ENCODE measurements at regions not wholly inside any gene's neighbourhood (a gene's known extent, or its start where the extent isn't known, plus 50 kb on each side); places are given as distances from the start of the nearest gene placed in this dataset.
"Not testable (repeated sequence)": the region's sequence is repeated elsewhere in the genome, so short reads cannot be mapped to it uniquely, and the experiment has no call there.

DNA sequence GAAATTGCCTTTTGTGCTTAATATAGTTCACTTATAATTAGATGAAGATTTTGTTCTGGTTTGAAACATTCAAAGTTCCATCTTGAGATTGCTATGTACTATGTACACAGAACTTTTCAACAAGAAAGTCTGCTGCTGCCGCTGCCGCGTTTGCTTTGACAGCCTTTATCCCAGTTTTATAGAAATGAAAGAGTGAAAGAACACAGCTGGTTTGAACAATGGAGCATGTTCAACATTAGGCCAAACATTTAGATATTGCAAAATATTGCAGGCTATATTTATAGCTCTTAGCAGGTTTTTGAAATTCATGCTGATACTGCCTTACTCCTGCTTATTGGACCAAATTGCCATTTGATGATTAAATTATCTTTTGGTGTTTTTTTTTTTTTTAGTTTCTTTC is 299.8 kb upstream of the PRKD1 start:
- DNase-seq, result no peak

DNA sequence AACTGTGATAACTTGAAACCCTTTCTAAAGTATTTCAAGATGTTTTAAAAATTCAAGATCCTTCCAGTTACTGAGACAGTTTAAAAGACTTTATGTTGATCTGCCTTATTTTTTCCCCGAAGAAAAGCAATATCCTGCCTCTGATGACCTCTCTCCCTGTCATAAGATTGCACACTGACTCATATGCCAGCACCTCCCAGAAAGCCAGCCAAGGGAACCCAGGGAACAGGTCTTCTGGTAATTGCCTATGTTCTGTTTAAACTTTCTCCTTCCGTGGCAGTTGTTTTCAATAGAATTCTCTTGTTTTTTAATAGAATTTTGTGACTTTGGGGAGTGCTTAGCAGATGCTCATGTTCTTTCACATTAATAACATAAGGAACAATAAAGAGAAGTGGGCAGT is 300.2 kb upstream of the PRKD1 start:
- no peak for DNase-seq

DNA sequence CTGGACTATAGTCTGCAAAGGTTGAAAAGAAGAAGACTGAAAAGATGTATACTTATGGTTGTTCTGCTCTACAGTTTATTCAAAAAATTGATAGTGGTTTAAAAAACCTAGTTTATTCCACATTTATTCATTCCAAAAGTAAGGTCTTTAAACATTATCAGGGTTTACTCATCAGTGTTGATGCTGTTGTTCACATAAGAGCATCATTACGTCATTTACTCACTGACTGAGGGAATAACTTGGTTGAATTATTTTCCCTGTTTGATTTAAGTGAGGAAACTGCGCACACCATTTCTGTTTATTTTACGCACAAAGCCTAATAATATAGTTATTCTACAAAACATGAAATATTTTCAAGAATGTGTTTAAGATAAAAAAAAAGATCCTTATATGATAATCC is 303.1 kb upstream of the PRKD1 start:
- DNase-seq, result no peak

DNA sequence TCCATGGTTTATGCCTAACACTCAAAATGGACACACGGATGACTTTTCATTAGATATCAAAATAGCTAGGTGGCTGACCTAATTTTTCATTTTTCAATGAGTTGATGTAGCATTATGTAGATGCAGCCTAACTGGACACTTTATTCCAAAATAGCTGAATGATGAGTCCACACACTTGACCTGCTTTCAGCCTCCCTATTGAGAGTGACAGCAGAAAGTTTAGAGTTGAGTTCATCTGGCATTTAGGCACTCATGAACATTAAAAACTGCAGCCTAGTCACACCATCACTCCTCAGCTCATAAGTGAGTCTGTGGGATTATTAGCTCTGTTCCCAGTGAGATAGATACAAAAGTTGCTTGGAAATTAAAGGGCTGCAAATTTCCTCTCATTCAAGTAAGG is 307.3 kb upstream of the PRKD1 start:
- no peak for DNase-seq

DNA sequence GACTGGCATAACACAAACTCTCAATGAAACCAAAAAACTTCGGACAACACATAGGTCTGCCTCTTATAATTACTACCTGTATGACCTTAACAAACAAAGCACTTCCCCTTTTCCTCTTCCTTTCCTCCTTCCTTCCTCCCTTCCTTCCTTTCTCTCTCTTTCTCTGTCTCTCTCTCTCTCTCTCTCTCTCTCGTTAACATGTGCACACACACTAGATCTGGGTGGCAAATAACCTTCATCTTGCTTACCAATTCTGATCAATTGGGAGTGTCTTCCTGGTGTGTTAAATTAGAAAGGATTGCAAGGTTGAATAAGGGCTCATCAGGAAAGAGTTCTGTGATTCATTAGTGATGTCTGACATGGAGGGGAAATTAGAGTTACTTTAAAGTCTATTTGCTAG is 307.8 kb upstream of the PRKD1 start:
- no peak for DNase-seq

DNA sequence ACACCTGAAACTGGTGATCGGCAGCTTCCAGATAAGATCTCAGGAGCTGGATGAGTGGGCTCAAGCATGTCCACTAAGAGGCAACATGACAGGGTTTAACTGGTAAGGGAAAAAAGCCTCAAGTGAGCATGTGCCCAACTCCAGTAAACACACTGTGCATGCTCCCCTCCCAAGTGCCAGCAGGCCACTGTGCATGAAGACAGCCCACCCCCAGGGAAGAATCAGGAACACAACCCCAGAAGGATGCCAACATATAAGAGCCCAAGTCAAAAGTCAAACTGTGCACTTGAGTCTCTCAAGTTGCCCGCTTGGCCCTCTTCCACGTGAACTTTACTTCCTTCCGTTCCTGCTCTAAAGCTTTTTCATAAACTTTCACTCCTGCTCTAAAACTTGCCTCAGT is 311.3 kb upstream of the PRKD1 start:
- DNase-seq, result no peak

DNA sequence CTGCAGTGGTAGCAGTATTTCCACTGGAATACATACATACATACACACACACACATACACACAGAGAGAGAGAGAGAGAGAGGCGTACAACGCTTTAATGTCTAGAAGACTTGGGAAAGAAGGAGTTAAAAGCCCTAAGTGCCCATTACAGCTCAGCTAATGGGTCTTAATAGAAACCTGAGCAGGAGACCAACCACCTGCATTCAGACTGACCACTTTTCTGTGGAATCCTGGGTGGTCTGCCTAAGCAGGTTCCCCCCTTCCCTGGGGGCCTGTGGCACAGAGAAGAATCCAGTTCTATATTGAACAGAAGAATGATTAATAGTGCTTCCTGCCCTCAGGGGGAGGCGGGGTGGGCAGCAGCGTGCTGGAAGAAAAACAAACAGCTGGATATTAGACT is 312.4 kb upstream of the PRKD1 start:
- no peak for DNase-seq

DNA sequence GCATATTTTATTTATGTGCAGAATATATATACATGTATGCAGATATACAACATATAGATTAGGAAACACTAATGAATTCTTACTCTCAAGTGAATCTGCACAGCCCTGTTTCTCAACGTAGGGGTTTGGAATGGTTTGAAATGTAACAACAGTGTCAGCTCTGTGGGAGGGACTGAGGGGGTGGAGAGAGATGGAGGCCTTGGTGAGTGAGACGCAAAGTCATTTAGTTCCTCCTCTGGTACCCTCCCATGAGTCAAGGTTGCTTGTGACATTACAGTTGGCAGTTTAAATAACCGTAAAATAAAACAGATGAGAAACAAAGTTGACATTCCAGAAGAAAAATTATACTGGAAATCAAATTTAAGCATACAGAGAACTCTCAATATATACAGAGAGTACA is 313.0 kb upstream of the PRKD1 start:
- no peak for DNase-seq

DNA sequence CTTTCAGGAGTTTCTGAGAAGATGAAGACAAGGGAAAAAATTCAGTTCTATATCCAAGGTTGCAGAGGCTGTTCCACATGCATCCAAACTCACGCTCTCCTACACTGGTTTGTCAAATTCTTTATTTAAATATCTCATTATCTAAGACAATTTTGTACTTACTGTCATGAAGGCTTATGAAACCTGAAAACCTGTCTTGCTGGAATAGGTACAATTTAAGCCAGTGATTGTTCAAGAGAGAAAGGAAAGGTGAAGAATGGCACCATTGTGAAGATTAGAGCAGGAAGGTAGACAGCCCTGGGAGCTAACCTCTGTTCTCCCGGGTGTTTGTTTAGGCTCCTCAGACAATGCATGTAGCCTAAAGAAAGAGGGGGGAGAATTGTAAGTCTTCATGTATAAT is 315.1 kb upstream of the PRKD1 start:
- no peak for DNase-seq

DNA sequence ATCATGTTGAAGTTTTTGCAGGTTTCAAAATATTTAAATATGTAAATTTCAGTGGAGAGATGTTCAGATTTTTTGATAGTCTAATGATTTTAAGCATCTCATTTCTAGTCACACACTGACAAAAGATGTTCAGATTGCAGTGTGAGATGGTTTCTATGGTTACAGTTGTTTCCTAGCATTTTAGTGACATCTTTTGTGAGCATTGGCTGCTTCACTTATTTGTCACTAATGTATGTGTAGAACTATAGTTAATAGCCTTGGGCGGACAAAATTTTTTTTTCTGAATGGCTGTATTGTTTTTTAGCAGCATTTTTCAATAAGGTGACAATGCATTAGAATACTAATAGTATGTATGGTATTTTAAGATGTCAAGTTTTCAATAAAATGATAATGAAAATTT is 315.6 kb upstream of the PRKD1 start:
- DNase-seq, result no peak

DNA sequence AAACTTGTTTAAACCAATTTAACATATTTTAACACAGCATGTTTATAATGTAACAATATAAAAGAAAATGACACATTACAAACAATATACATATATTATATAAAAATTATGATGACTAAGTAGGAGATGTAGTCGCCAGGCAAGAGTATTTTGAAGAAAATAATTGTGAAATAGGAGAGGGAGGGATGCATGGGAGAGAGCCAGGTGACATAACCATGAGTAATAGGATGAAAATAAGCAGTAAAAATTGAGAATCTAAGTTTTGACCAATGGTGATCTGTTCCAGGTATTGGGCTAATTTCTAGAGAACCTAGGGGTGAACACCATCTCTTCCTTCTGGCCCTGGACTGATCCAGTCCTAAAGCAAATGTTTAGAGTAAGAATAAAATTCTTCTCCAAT is 315.2 kb upstream of the G2E3 start:
- DNase-seq, result no peak

DNA sequence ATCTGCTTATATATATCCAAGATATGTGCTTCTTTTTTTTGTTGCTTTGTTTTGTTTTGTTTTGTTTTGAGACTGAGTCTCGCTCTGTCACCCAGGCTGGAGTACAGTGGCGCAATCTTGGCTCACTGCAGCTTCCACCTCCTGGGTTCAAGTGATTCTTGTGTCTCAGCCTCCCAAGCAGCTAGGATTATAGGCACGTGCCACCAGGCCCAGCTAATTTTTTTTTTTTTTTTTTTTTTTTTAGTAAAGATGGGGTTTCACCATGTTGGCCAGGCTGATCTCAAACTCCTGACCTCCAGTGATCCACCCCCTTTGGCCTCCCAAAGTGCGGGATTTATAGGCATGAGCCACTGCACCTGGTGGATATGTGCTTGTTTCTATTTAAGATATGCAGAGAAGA is 314.6 kb upstream of the G2E3 start:
- DNase-seq, result not testable (repeated sequence)

DNA sequence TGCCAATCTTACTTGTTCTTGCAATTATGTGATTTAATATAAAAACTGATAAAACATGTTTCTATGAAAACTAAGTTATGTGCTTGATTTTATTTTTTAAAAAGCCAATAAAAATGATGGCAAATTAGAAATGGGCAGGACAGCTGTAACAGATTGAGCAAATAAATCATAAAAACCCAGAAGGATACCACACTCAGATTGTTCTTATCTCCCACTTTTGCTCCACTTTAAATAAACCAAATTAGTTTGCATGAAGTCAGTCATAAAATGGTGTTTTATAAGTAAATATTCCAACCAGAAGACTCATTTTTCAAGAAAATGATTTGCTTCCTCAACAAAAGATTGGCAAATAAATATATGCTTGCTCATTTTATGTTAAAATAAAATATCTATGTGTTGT is 307.9 kb upstream of the G2E3 start:
- DNase-seq, result no peak

DNA sequence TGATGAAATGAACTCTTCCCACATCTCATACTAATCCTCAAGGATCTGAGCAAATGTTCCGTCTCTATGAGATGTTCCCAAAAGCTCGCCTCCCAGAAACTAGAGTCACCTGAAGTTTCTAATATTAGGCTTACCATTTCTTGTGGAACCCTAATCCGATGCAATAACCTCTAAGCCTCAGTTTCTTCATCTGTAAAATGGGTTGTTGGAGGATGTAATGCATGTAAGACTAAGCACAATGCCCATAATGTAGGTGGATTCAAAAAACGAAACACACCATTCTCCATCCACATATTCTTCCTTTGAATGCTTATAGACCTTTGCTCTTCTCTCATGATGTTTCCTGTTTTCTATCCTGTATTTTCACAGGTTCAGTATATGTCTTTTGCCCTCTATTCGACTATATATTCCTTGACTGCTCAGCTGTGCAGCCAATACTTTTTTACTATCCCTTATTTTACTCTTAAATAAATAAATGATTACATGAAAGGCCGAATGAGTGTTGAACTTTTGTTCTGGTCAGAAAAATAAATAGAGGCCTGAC is 307.3 kb upstream of the G2E3 start:
- DNase-seq, result no peak

DNA sequence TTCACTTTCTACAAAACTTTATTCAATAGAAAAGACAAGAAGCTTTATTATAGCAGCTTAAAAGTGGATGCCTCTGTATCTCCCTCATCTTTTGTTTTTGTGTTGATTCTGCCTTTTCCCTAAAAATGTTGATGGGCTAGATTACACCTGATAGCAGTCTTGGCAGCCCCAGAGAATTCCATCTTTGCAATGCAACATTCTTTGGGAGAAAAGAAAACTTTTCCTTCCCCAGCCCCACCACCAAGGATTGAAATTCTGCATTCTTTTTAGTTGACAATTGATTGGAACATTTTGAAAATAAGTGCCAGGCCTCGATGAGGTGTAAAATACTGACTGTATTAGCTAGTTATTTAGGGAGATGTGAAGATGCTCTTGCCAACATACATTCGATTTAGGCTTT is 306.8 kb upstream of the G2E3 start:
- no peak for DNase-seq

DNA sequence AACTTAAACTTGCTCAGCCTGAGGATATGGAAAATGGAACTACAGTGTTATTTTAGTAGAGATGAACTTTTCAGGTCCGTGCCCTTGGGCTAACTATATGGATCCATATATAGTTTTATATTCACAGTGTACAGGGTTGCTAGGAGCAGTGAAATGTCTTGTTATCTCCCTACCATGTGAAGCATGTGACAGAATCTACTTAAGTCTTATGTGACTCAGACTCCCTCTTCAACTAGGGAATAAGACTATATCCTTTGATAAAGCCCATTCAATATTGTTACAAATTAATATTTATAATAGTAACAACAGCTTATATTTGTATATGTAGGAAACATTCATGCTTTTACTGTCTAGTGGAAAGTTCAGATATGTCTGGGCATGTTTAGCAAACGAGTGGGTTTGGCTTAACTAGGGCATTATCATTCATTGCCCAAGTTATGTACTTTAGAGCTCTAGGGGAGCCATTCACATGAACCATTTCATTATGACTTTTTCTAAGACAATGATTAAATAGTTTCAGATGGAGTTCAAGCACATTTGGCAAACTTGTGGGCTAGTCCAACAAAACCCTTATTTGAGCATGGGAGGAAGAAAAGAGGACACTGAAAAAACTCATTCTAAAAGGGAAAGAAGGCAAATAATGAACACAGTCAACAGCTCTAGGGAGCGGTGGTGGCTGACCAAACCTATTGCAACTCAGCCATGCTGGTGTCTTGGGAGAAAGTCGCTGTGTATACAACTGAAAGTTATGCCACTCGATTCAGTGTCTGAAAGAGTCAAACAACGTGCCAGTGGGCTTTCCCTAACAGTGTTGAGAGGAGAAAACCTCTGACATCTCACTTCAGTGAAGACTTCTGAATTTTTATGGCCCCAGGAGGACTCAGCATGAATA is 305.9 kb upstream of the G2E3 start:
- no peak for DNase-seq

DNA sequence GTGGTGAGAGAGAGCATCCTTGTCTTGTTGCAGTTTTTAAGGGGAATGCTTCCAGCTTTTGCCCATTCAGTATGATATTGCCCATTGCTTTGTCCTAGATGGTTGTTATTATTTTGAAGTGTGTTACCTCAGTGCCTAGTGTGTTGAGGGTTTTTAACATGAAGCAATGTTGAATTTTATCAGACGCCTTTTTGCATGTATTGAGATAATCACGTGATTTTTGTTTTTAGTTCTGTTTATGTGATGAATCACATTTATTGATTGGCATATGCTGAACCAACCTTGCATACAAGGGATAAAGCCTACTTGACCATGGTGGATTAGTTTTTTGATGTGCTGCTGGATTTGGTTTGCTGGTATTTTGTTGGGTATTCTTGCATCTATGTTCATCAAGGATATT is 302.3 kb upstream of the G2E3 start:
- DNase-seq, result no peak

DNA sequence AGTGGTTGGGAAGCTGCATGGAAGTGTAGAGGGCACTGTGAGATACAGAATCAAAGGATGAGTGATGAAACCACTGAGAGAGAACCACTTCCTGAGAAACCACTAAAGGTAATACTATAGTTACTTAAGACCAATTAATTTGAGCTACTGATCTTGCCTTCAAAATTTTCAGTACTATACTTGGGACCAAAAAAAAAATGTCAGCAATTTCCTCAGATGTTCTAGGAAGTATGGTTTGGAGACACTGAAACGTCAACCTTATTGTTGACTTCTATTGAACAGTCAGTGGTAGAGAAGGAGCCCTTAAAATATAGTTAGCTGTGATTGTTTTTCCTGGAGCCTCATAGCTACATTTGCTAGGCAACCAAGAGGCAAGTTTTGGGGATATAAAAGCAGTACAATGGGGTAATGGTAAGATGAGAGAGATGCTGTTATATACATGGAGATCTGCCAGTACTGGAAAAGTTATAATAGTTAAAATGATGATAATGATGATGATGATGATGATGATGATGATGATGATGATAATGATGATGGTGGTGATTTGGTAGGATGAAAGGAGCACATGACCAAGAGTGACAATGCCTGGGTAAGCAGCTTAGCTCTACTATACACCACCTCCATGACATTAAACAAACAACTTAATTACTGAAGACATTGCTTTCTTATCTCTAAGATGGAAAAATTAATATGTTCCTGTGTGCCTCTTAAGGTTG is 300.9 kb upstream of the G2E3 start:
- DNase-seq, result no peak

DNA sequence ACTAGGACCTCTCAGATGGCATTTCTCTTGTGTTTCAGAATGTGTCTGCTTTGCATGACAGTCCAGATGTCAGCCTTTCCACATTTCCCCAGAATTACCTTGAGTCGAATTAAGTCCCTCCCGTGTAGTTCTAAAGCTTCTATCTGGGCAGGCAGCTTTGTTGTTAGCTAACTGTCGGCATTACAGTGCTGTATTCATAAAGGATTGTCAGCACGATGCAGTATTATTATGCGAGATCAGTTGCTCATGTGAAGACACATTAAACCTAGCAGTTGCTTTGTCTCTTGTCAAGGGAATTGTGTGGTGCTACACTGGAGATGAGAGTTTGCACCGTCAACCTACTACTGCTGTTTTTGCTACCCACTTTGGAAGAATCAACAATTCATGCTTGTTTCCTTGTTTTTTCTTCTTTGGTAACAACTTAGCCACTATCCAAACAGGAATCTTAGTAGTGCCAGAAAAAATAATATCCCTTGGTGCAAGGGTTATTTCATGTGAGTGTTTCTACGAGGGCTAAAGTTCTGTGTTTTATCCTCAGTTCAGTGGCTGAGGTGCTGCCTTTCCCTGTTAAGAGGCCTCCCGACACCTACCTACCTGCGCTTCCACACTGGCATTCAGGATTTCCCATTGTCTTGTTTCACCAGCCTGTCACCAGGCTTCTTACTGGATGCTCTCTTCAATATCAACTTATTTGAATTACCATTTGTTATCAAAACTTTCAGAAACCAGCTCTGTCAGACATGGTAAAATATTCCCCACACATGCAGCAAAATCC is 297.9 kb upstream of the G2E3 start:
- DNase-seq, result no peak

DNA sequence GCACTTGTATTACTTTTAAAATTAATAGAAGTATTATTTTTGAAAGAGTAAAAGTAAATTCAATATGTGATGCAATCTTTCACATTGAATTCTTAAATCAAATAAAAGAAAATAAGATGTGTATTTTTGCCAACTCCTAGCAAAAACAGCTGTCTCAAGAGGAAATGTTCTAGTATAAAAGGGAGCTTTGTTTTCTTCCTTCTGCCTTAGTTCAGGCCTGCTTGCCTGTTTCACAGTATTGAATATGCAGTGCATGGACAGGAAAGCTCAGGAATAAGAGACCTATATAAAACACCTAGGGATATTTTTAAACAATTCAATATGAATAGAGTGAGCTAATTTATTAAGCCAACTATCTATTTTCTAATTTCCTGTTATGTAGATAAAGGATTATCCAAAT is 294.8 kb upstream of the G2E3 start:
- DNase-seq, result no peak

DNA sequence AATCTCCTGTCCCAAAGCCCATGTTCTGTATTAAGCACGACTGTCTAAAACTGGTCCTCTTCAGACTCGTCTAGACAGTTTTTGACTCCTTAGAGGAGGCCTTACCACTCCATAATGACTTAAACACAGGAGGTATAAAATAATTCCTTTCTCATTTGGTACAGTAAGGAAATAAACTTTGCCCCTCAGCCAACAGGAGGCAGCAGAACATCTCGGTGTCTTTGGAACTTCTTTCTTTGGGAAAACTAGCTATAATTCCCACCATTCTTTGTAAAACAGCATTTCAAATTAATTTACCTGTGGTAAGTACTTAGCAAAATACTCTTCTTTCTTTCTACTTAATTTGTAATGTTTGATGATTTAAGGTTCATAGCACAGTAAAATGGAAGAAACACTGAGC is 292.7 kb upstream of the G2E3 start:
- DNase-seq, result no peak

DNA sequence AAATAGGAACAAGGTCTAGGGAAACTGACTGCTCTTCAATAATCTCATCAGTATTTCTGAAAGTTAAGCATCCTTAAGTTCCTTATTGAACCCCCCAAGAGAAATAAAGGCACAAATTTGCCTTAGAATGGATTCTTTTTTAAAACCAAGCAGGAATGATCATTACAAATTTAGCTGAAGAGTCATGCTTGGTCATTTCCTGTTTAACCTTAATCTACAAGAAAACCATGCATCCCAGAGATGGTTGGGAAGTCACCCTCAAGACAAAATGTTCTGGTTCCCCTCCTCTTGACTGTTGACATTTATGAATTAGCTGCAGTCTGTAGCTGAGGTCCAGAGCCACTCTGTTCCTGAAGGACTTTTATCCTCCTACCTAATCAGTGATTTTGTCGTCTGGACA is 291.8 kb upstream of the G2E3 start:
- DNase-seq, result no peak
